HepG2 (cell line): ENCODE measurements at regions not wholly inside any gene's neighbourhood (a gene's known extent, or its start where the extent isn't known, plus 50 kb on each side); places are given as distances from the start of the nearest gene placed in this dataset.

ENCODE experiments used
- ATAC-seq: fragments of 200-7000 bp; cut with Tn5 transposase; 3 replicates; pipeline ENCODE4 v1.9.1; 2020; ENCODE audit warnings: mild to moderate bottlenecking, moderate library complexity
- BruUV-seq: library from RNA; stranded (reverse); fragments of 400-500 nt; replicated peaks from 2 replicates; lab custom pipeline; 2021; lab: Mats Ljungman, UMichigan
- CTCF ChIA-PET: fragments of 300-600 bp; formaldehyde crosslinking; extraction: SDS; loops from one replicate; lab custom pipeline; 2021; ENCODE audit warnings: low total read pairs, inconsistent platforms, low intra/inter-chr PET ratio; lab: Yijun Ruan, JAX
- POLR2A ChIA-PET: fragments of 350-600 bp; sonication (Branson Sonifier 250); formaldehyde crosslinking; loops from one replicate; lab custom pipeline; 2020; ENCODE audit warnings: antibody characterized with exemption, inconsistent platforms; lab: Yijun Ruan, JAX
- DNase-seq: peaks from one replicate; pipeline ENCODE4 v3.0.0-alpha.2; 2015; ENCODE audit warnings: low spot score
- FAIRE-seq: peaks from 3 replicates; lab custom pipeline; 2011; peaks lifted over from hg19 to GRCh38; lab: Jason Lieb, UNC
- H2AFZ ChIP-seq: one replicate; pipeline ENCODE4 v1.6.1; 2011; ENCODE audit warnings: low read length, inconsistent platforms
- H3K27ac ChIP-seq: fragments of 300-600 bp; 3 replicates; pipeline ENCODE4 v1.8.0; 2011; ENCODE audit warnings: mixed run types, mild to moderate bottlenecking, mixed read lengths, low read length, inconsistent platforms; ENCODE audit not compliant: insufficient read depth; ENCODE audit errors: extremely low read length
- H3K27me3 ChIP-seq, 2 experiments: fragments of 200-600 bp in 1 of 2; 2 replicates in 1 of 2; 3 replicates in 1 of 2; pipeline versions ENCODE4 v1.6.0 to v1.8.0; 2011; ENCODE audit warnings: low read length in 2 of 2, mild to moderate bottlenecking in 2 of 2, moderate library complexity in 2 of 2, inconsistent platforms in 1 of 2; ENCODE audit not compliant: insufficient read depth in 2 of 2, control insufficient read depth in 1 of 2
- H3K36me3 ChIP-seq, 2 experiments: fragments of 200-600 bp in 1 of 2; replicated peaks in 1 of 2; 2 replicates in 1 of 2; 3 replicates in 1 of 2; pipeline versions ENCODE4 v1.5.1 to v1.8.0; 2011; ENCODE audit warnings: low read length in 2 of 2, inconsistent platforms in 1 of 2; ENCODE audit not compliant: insufficient read depth in 2 of 2, control insufficient read depth in 1 of 2
- H3K4me1 ChIP-seq: 2 replicates; pipeline ENCODE4 v1.5.1; 2012; ENCODE audit warnings: low read length, inconsistent platforms; ENCODE audit not compliant: insufficient read depth
- H3K4me2 ChIP-seq: 2 replicates; pipeline ENCODE4 v1.6.0; 2011; ENCODE audit warnings: low read depth, low read length, inconsistent platforms
- H3K4me3 ChIP-seq, 3 experiments: fragments of 200-600 bp in 1 of 3; sonication (generic), shearing (Covaris generic) in 1 of 3; replicated peaks in 1 of 3; 2 replicates each; pipeline ENCODE4 v1.5.1; 2011 to 2016; ENCODE audit warnings: low read length in 3 of 3, inconsistent platforms in 2 of 3, low read depth in 2 of 3, mild to moderate bottlenecking in 2 of 3, control low read depth in 1 of 3, mixed read lengths in 1 of 3; ENCODE audit not compliant: insufficient read depth in 1 of 3
- H3K79me2 ChIP-seq: one replicate; pipeline ENCODE4 v1.6.1; 2011; ENCODE audit warnings: low read length, inconsistent platforms; ENCODE audit not compliant: insufficient read depth
- H3K9ac ChIP-seq: 2 replicates; pipeline ENCODE4 v1.6.0; 2011; ENCODE audit warnings: mild to moderate bottlenecking, low read depth, low read length, inconsistent platforms; ENCODE audit not compliant: insufficient read depth
- H3K9me3 ChIP-seq: 2 replicates; pipeline ENCODE4 v1.5.1; 2012; ENCODE audit warnings: mild to moderate bottlenecking, low read length
- H4K20me1 ChIP-seq: 2 replicates; pipeline ENCODE4 v1.6.0; 2011; ENCODE audit warnings: inconsistent platforms, mild to moderate bottlenecking, low read length, moderate library complexity; ENCODE audit not compliant: insufficient read depth
- ELF4 ChIP-seq: sonication (generic); formaldehyde crosslinking; IDR thresholded peaks from 2 replicates; pipeline ENCODE4 v1.5.0; 2020; ENCODE audit warnings: missing genetic modification reagents, mild to moderate bottlenecking, moderate library complexity, borderline replicate concordance
- ETV5 ChIP-seq: IDR thresholded peaks from 2 replicates; pipeline ENCODE4 v1.6.1; 2018; ENCODE audit warnings: missing biosample characterization, missing genetic modification reagents, inconsistent platforms, borderline replicate concordance
- RARA ChIP-seq: IDR thresholded peaks from 2 replicates; pipeline ENCODE4 v1.6.1; 2016; ENCODE audit warnings: missing genetic modification reagents, missing compliant biosample characterization
- RFX5 ChIP-seq: IDR thresholded peaks from 2 replicates; pipeline ENCODE4 v1.6.1; 2011; ENCODE audit warnings: low read depth, low read length, improper control_type of control experiment
- SNAI1 ChIP-seq: sonication (generic); formaldehyde crosslinking; IDR thresholded peaks from 2 replicates; pipeline ENCODE4 v1.5.0; 2020; ENCODE audit warnings: mild to moderate bottlenecking, missing genetic modification reagents, borderline replicate concordance
- ZBTB34 ChIP-seq: sonication (generic); formaldehyde crosslinking; IDR thresholded peaks from 2 replicates; pipeline ENCODE4 v1.8.0; 2022; ENCODE audit warnings: mild to moderate bottlenecking, missing genetic modification reagents
- ZNF121 ChIP-seq: sonication (generic); formaldehyde crosslinking; IDR thresholded peaks from 2 replicates; pipeline ENCODE4 v1.5.0; 2020; ENCODE audit warnings: mild to moderate bottlenecking, missing genetic modification reagents
- ZNF335 ChIP-seq: sonication (generic); formaldehyde crosslinking; IDR thresholded peaks from 2 replicates; pipeline ENCODE4 v1.4.0; 2020; ENCODE audit warnings: missing genetic modification reagents
- ZNF652 ChIP-seq: IDR thresholded peaks from 2 replicates; pipeline ENCODE4 v1.6.1; 2016; ENCODE audit warnings: low read depth, borderline replicate concordance
- ZNF670 ChIP-seq: sonication (generic); formaldehyde crosslinking; IDR thresholded peaks from 2 replicates; pipeline ENCODE4 v1.8.0; 2022; ENCODE audit warnings: mild to moderate bottlenecking, missing genetic modification reagents, borderline replicate concordance
- ZNF720 ChIP-seq: sonication (generic); formaldehyde crosslinking; IDR thresholded peaks from 2 replicates; pipeline ENCODE4 v1.4.0; 2020; ENCODE audit warnings: missing genetic modification reagents
- ZNF850 ChIP-seq: sonication (generic); formaldehyde crosslinking; conservative IDR thresholded peaks from 2 replicates; pipeline ENCODE4 v1.9.0; 2021; ENCODE audit warnings: mild to moderate bottlenecking, missing genetic modification reagents
- WGBS: methylation state at CpG from one replicate; pipeline ENCODE4 v1.1.6; 2017; ENCODE audit warnings: low lambda C conversion rate; 5-methylcytosine and 5-hydroxymethylcytosine counted together
- in situ Hi-C: cut with HindIII; loops from 2 replicates; pipeline ENCODE4 v1.10.0; 2017; ENCODE audit warnings: low pct_unique_long_range_greater_than_20kb; ENCODE audit not compliant: extremely low pct_ligation_motif_present
- intact Hi-C: fragments of 100-400 bp; cut with micrococcal nuclease; formaldehyde crosslinking; loops from one replicate; pipeline ENCODE4 v1.10.0; 2022; ENCODE audit not compliant: unreplicated experiment

DNA sequence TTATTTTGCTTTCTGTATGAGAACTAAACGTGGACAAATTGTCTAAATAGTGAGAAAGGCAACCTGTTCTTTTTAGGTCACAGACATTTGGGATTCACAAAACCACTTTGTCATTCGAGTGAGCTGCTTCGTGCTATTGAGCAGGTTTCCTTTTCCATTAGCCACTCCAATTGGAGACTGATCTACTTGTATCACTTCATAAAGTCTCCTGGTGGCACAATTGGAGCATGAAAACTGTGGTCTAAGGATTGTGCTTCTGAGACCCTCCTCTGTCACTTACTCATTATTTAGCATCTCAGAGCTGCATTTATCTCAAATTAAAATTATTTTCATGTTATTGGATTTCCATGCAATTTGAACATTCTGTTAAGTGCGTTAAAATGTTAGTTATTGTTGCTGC is 397.7 kb downstream of the TDRD3 start:
- H3K4me3 ChIP-seq: no peak overlapping the region
- no peak overlapping the region for H3K27ac ChIP-seq
- H3K36me3 ChIP-seq: no peaks in the 10 kb centered on the region
- in situ Hi-C loops: no loop called here
- TF ChIP-seq ZNF121 (CRISPR knock-in tag) (no peak), ETV5 (CRISPR knock-in tag) (no peak), RARA (CRISPR knock-in tag) (no peak), ELF4 (CRISPR knock-in tag) (no peak), ZNF850 (CRISPR knock-in tag) (no peak), ZNF670 (CRISPR knock-in tag) (no peak), SNAI1 (no peak), RFX5 (no peak), ZNF720 (CRISPR knock-in tag) (no peak), ZBTB34 (no peak), ZNF335 (CRISPR knock-in tag) (no peak), ZNF652 (CRISPR knock-in tag) (no peak)
- TF ChIP-seq, all 625 proteins: peak for 0
- H3K27me3 ChIP-seq: no peaks in the 10 kb centered on the region
- no peak for ATAC-seq
- DNase-seq: no peak
- no peak for FAIRE-seq
- ChIA-PET POLR2A (no interaction called here), CTCF (no interaction called here)
- no TSS peak for BruUV-seq
- no peaks in the 10 kb centered on the region for H3K9me3 ChIP-seq
- no peak overlapping the region for H2AFZ ChIP-seq
- H3K4me1 ChIP-seq: no peaks in the 10 kb centered on the region
- H3K9ac ChIP-seq: no peak overlapping the region
- no peak overlapping the region for H3K4me2 ChIP-seq
- no peaks in the 10 kb centered on the region for H3K79me2 ChIP-seq
- intact Hi-C loops: no loop called here
- WGBS: under 1% methylated on average over 4 of the region's 4 CpGs
- H4K20me1 ChIP-seq: no peaks in the 10 kb centered on the region
